ENCODE measurements at regions not wholly inside any gene's neighbourhood (a gene's known extent, or its start where the extent isn't known, plus 50 kb on each side); places are given as distances from the start of the nearest gene placed in this dataset.

- Histone ChIP-seq H3K4me3 (ENCODE audit: low read depth, low read length) (no peak overlapping the region), H3K27me3 (ENCODE audit: control insufficient read depth, insufficient read depth, low read length) (no peaks in the 10 kb centered on the region), H3K36me3 (ENCODE audit: control insufficient read depth, insufficient read depth, low read length) (no peaks in the 10 kb centered on the region)
- TF ChIP-seq CTCF (IDR thresholded peaks at IDR 0.05; ENCODE audit: insufficient read depth, low read length, poor library complexity, severe bottlenecking) = no peak
- no peak for DNase-seq (ENCODE audit: low read depth)
Measured at GRCh38 chr14:38705220-38705619, 397.8 kb downstream of the SEC23A start.

DNA sequence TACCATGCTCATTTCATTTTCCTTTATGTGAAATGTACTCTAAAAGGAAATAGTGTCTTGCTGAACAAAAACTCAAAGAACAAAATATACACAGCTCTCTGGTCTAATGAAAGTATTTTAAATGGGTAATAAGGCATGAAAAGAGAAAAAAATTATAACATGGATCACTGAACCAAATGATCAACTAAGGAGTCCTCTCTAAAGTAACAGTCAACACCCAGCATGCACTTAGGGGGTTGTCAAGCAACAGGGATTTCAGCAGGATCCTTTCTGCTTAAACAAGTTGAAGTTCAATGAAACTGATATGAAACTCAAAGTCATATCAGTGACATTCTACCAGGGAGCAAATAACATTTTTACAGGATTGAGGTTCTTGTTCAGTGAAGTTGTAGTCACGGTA lies 398.8 kb downstream of the SEC23A start:
- no peak overlapping the region for H3K4me3 ChIP-seq (ENCODE audit: low read depth, low read length)
- H3K27me3 ChIP-seq (ENCODE audit: control insufficient read depth, insufficient read depth, low read length) = no peaks in the 10 kb centered on the region
- TF ChIP-seq CTCF (IDR thresholded peaks at IDR 0.05; ENCODE audit: insufficient read depth, low read length, poor library complexity, severe bottlenecking) = no peak
- no peak for DNase-seq (ENCODE audit: low read depth)
- H3K36me3 ChIP-seq (ENCODE audit: control insufficient read depth, insufficient read depth, low read length) = no peaks in the 10 kb centered on the region

DNA sequence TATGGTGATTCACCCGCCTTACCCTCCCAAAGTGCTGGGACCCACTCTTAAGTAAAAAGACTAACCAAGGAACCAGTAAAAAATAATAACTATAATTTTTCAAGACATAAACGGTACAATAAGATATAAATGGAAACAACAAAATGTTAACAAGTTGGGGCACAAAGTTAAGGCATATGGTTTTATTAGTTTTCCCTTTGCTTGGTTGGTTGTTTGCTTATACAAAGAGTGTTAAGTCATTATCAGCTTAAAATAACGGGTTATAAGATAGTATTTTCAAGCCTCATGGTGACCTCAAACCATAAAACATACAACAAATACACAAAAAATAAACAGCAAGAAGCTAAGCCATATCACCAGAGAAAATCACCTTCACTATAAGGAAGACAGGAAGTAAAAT lies 406.1 kb downstream of the SEC23A start:
- TF ChIP-seq CTCF (IDR thresholded peaks at IDR 0.05; ENCODE audit: insufficient read depth, low read length, poor library complexity, severe bottlenecking) = no peak

GRCh38 chr14:38693423-38693822 lies 409.6 kb downstream of the SEC23A start:
- no peaks in the 10 kb centered on the region for H3K27me3 ChIP-seq (ENCODE audit: control insufficient read depth, insufficient read depth, low read length)
- no peak overlapping the region for H3K4me3 ChIP-seq (ENCODE audit: low read depth, low read length)
- no peak for DNase-seq (ENCODE audit: low read depth)
- no peak for TF ChIP-seq CTCF (IDR thresholded peaks at IDR 0.05; ENCODE audit: insufficient read depth, low read length, poor library complexity, severe bottlenecking)
- no peaks in the 10 kb centered on the region for H3K36me3 ChIP-seq (ENCODE audit: control insufficient read depth, insufficient read depth, low read length)

More for the DNA sequence above, 406.1 kb downstream of the SEC23A start:
- H3K4me3 ChIP-seq (ENCODE audit: low read depth, low read length) = no peak overlapping the region
- H3K27me3 ChIP-seq (ENCODE audit: control insufficient read depth, insufficient read depth, low read length) = no peaks in the 10 kb centered on the region
- H3K36me3 ChIP-seq (ENCODE audit: control insufficient read depth, insufficient read depth, low read length) = no peaks in the 10 kb centered on the region
- DNase-seq (ENCODE audit: low read depth) = no peak

GRCh38 chr14:38669027-38669426 lies 413.1 kb upstream of the CLEC14A start:
- DNase-seq (ENCODE audit: low read depth) = no peak
- Histone ChIP-seq H3K4me3 (ENCODE audit: low read depth, low read length) (no peak overlapping the region), H3K27me3 (ENCODE audit: control insufficient read depth, insufficient read depth, low read length) (no peaks in the 10 kb centered on the region), H3K36me3 (ENCODE audit: control insufficient read depth, insufficient read depth, low read length) (no peaks in the 10 kb centered on the region)
- no peak for TF ChIP-seq CTCF (IDR thresholded peaks at IDR 0.05; ENCODE audit: insufficient read depth, low read length, poor library complexity, severe bottlenecking)

- no peak for TF ChIP-seq CTCF (IDR thresholded peaks at IDR 0.05; ENCODE audit: insufficient read depth, low read length, poor library complexity, severe bottlenecking)
- Histone ChIP-seq H3K27me3 (ENCODE audit: control insufficient read depth, insufficient read depth, low read length) (no peaks in the 10 kb centered on the region), H3K36me3 (ENCODE audit: control insufficient read depth, insufficient read depth, low read length) (no peaks in the 10 kb centered on the region), H3K4me3 (ENCODE audit: low read depth, low read length) (no peak overlapping the region)
- DNase-seq (ENCODE audit: low read depth) = no peak
Measured at GRCh38 chr14:38663382-38663781, 407.5 kb upstream of the CLEC14A start.

Data from kidney epithelial cell (primary cell).